Ishikawa (cell line): ENCODE measurements at regions not wholly inside any gene's neighbourhood (a gene's known extent, or its start where the extent isn't known, plus 50 kb on each side); places are given as distances from the start of the nearest gene placed in this dataset.

ENCODE experiments used
- CEBPB ChIP-seq: IDR thresholded peaks from 2 replicates; pipeline ENCODE4 v1.6.1; 2012
- CREB1 ChIP-seq: IDR thresholded peaks from 2 replicates; pipeline ENCODE4 v1.6.1; 2012; ENCODE audit warnings: low read depth
- EGR1 ChIP-seq: IDR thresholded peaks from 2 replicates; pipeline ENCODE4 v1.6.1; 2012
- EP300 ChIP-seq: IDR thresholded peaks from 2 replicates; pipeline ENCODE4 v1.6.1; 2012; ENCODE audit warnings: borderline replicate concordance
- FOXM1 ChIP-seq: IDR thresholded peaks from 2 replicates; pipeline ENCODE4 v1.6.1; 2012; ENCODE audit warnings: low read depth, borderline replicate concordance
- NFIC ChIP-seq: IDR thresholded peaks from 2 replicates; pipeline ENCODE4 v1.6.1; 2012
- RAD21 ChIP-seq: IDR thresholded peaks from 2 replicates; pipeline ENCODE4 v1.6.1; 2012; ENCODE audit warnings: low read depth
- TAF1 ChIP-seq: IDR thresholded peaks from 2 replicates; pipeline ENCODE4 v1.6.1; 2012; ENCODE audit warnings: low read depth, mild to moderate bottlenecking
- TCF12 ChIP-seq: IDR thresholded peaks from 2 replicates; pipeline ENCODE4 v1.6.1; 2012; ENCODE audit warnings: low read depth
- TEAD4 ChIP-seq: IDR thresholded peaks from 2 replicates; pipeline ENCODE4 v1.6.1; 2012
- YY1 ChIP-seq: IDR thresholded peaks from 2 replicates; pipeline ENCODE4 v1.6.1; 2012; ENCODE audit warnings: low read depth
- ZBTB7A ChIP-seq: IDR thresholded peaks from 2 replicates; pipeline ENCODE4 v1.6.1; 2012; ENCODE audit warnings: low read depth
- TF ChIP-seq, protein P1 (sequence below): IDR thresholded peaks from 2 replicates; pipeline ENCODE4 v1.6.1; 2012
- TF ChIP-seq, protein P2 (sequence below): IDR thresholded peaks from 2 replicates; pipeline ENCODE4 v1.6.1; 2012; ENCODE audit warnings: low read depth, mild to moderate bottlenecking
- TF ChIP-seq, protein P3 (sequence below): IDR thresholded peaks from 2 replicates; pipeline ENCODE4 v1.6.1; 2012

GRCh38 chr3:80592792-80593191 is 825.0 kb upstream of the ROBO1 start:
- TF ChIP-seq, protein P1, sequence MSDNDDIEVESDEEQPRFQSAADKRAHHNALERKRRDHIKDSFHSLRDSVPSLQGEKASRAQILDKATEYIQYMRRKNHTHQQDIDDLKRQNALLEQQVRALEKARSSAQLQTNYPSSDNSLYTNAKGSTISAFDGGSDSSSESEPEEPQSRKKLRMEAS, result no peak
- TF ChIP-seq, protein P2, sequence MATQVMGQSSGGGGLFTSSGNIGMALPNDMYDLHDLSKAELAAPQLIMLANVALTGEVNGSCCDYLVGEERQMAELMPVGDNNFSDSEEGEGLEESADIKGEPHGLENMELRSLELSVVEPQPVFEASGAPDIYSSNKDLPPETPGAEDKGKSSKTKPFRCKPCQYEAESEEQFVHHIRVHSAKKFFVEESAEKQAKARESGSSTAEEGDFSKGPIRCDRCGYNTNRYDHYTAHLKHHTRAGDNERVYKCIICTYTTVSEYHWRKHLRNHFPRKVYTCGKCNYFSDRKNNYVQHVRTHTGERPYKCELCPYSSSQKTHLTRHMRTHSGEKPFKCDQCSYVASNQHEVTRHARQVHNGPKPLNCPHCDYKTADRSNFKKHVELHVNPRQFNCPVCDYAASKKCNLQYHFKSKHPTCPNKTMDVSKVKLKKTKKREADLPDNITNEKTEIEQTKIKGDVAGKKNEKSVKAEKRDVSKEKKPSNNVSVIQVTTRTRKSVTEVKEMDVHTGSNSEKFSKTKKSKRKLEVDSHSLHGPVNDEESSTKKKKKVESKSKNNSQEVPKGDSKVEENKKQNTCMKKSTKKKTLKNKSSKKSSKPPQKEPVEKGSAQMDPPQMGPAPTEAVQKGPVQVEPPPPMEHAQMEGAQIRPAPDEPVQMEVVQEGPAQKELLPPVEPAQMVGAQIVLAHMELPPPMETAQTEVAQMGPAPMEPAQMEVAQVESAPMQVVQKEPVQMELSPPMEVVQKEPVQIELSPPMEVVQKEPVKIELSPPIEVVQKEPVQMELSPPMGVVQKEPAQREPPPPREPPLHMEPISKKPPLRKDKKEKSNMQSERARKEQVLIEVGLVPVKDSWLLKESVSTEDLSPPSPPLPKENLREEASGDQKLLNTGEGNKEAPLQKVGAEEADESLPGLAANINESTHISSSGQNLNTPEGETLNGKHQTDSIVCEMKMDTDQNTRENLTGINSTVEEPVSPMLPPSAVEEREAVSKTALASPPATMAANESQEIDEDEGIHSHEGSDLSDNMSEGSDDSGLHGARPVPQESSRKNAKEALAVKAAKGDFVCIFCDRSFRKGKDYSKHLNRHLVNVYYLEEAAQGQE, result no peak
- TF ChIP-seq ZBTB7A, result no peak

DNA sequence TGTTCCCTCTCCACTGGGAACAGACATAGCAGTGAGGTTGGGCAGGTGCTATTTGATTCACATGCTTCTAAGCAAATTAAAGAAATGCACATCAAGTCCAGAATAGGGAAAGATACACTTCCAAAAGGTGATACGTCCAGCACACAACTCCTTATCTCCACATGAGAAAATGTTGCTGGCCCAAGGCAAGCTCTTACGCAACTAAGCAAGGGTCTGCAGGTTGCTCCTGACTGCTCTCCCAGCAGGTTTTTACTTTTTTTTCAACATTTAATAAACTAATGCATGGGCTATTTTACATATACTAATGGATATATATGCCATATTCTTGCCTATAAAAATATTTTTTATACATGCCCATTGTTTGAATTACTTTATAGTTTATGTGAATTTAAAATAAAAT is 818.5 kb upstream of the ROBO1 start:
- TF ChIP-seq CEBPB (peak; percentile 36; the same call in 1 of the 2 replicates), TAF1 (no peak)

- no peak for TF ChIP-seq TEAD4
- no peak for TF ChIP-seq RAD21
- no peak for TF ChIP-seq TAF1
Measured at GRCh38 chr3:80580146-80580545, 812.3 kb upstream of the ROBO1 start.

DNA sequence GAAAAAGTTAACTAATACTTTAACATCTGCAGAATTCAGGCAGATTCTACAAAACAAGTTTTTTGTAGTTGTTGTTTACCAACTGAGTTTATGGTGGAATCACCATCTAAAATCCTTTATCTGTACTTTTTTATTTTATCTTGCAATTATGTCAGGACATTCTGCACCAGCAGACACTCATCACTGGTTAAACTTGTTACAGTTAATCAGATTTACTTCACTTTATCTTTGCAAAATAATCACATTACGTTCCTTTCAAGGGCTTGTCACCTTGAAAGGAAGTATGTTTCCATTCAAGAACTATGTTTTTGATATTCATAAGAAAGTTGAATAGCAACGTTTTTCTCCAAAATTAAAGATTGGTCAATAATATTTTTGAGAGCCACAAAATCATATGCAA is 796.6 kb upstream of the ROBO1 start:
- TF ChIP-seq, protein P3, sequence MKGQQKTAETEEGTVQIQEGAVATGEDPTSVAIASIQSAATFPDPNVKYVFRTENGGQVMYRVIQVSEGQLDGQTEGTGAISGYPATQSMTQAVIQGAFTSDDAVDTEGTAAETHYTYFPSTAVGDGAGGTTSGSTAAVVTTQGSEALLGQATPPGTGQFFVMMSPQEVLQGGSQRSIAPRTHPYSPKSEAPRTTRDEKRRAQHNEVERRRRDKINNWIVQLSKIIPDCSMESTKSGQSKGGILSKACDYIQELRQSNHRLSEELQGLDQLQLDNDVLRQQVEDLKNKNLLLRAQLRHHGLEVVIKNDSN, result no peak
- TF ChIP-seq FOXM1 (no peak), ZBTB7A (no peak), YY1 (no peak), NFIC (no peak), TCF12 (no peak), CREB1 (no peak), EGR1 (no peak), RAD21 (no peak), EP300 (no peak), TAF1 (no peak), TEAD4 (no peak), CEBPB (no peak)
- TF ChIP-seq, protein P2, result no peak
- TF ChIP-seq, protein P1, result no peak

- no peak for TF ChIP-seq RAD21
- TF ChIP-seq TEAD4, result no peak
- TF ChIP-seq FOXM1, result no peak
- no peak for TF ChIP-seq EP300
- no peak for TF ChIP-seq TAF1
- no peak for TF ChIP-seq YY1
- TF ChIP-seq TCF12, result no peak
- TF ChIP-seq, protein P1, result no peak
- no peak for TF ChIP-seq EGR1
- TF ChIP-seq, protein P3, result no peak
- no peak for TF ChIP-seq CREB1
- no peak for TF ChIP-seq NFIC
- TF ChIP-seq, protein P2, result no peak
- no peak for TF ChIP-seq CEBPB
- TF ChIP-seq ZBTB7A, result no peak
Measured at GRCh38 chr3:80559701-80560100, 791.9 kb upstream of the ROBO1 start.
